K562 (cell line): ENCODE measurements at regions not wholly inside any gene's neighbourhood (a gene's known extent, or its start where the extent isn't known, plus 50 kb on each side); places are given as distances from the start of the nearest gene placed in this dataset.

Experiments used
- ATAC-seq: fragments of 200-7000 bp; cut with Tn5 transposase; 3 replicates; pipeline ENCODE4 v1.9.1; 2020; ENCODE audit warnings: moderate library complexity
- BruUV-seq: library from RNA; stranded (reverse); fragments of 400-500 nt; replicated peaks from 2 replicates; lab custom pipeline; 2021; lab: Mats Ljungman, UMichigan
- CTCF ChIA-PET: fragments of 300-600 bp; formaldehyde crosslinking; extraction: SDS; loops from one replicate; lab custom pipeline; 2021; ENCODE audit warnings: low intra/inter-chr PET ratio; lab: Yijun Ruan, JAX
- POLR2A ChIA-PET: fragments of 300-600, 350-650 bp; sonication (Branson Sonifier 250); formaldehyde crosslinking; extraction: SDS; loops from one replicate; lab custom pipeline; 2021; ENCODE audit warnings: antibody characterized with exemption, inconsistent platforms; lab: Yijun Ruan, JAX
- DNase-seq, 4 experiments: peaks; one replicate each; pipeline versions ENCODE4 v3.0.0 to v3.0.0-alpha.2; 2011 to 2018; ENCODE audit warnings: low spot score in 3 of 4, mixed read lengths in 3 of 4; ENCODE audit errors: extremely low read depth in 1 of 4
- FAIRE-seq: peaks from 2 replicates; lab custom pipeline; 2011; peaks lifted over from hg19 to GRCh38; lab: Jason Lieb, UNC
- H2AFZ ChIP-seq: 2 replicates; pipeline ENCODE4 v1.6.0; 2011; ENCODE audit warnings: low read depth, low read length, control low read depth, inconsistent platforms
- H3K27ac ChIP-seq: fragments of 200-600 bp; 3 replicates; pipeline ENCODE4 v1.8.0; 2011; ENCODE audit warnings: low read depth, mild to moderate bottlenecking, control low read depth, inconsistent platforms, low read length, moderate library complexity, mixed read lengths; ENCODE audit errors: extremely low read depth
- H3K27me3 ChIP-seq, 2 experiments: fragments of 300-600 bp in 1 of 2; 2 replicates in 1 of 2; 3 replicates in 1 of 2; pipeline versions ENCODE4 v1.6.0 to v1.8.0; 2011; ENCODE audit warnings: inconsistent platforms in 2 of 2, low read length in 2 of 2, mild to moderate bottlenecking in 1 of 2, mixed read lengths in 1 of 2, moderate library complexity in 1 of 2; ENCODE audit not compliant: control insufficient read depth in 2 of 2, insufficient read depth in 2 of 2
- H3K36me3 ChIP-seq: fragments of 300-600 bp; 3 replicates; pipeline ENCODE4 v1.8.0; 2011; ENCODE audit warnings: mild to moderate bottlenecking, low read length, inconsistent platforms; ENCODE audit not compliant: control insufficient read depth, insufficient read depth
- H3K4me1 ChIP-seq, 2 experiments: fragments of 200-600 bp in 1 of 2; replicated peaks in 1 of 2; 2 replicates in 1 of 2; 3 replicates in 1 of 2; pipeline versions ENCODE4 v1.5.1 to v1.8.0; 2011; ENCODE audit warnings: inconsistent platforms in 2 of 2, low read length in 2 of 2, mild to moderate bottlenecking in 1 of 2, mixed read lengths in 1 of 2, moderate library complexity in 1 of 2; ENCODE audit not compliant: control insufficient read depth in 2 of 2, insufficient read depth in 2 of 2
- H3K4me2 ChIP-seq: 2 replicates; pipeline ENCODE4 v1.6.1; 2011; ENCODE audit warnings: low read length, control low read depth, inconsistent platforms, mixed read lengths; ENCODE audit not compliant: insufficient read depth
- H3K4me3 ChIP-seq: fragments of 200-600 bp; sonication (generic), shearing (Covaris generic); 2 replicates; pipeline ENCODE4 v1.5.1; 2016; ENCODE audit warnings: control low read depth, inconsistent platforms
- H3K79me2 ChIP-seq: fragments of 200-600 bp; 3 replicates; pipeline ENCODE4 v1.8.0; 2011; ENCODE audit warnings: low read length, inconsistent platforms; ENCODE audit not compliant: control insufficient read depth, insufficient read depth
- H3K9ac ChIP-seq, 2 experiments: 2 replicates each; pipeline versions ENCODE4 v1.6.0 to v1.6.1; 2011; ENCODE audit warnings: low read depth in 2 of 2, low read length in 2 of 2, control low read depth in 1 of 2, inconsistent platforms in 1 of 2, mild to moderate bottlenecking in 1 of 2, mixed read lengths in 1 of 2; ENCODE audit not compliant: insufficient read depth in 1 of 2
- H3K9me1 ChIP-seq: one replicate; pipeline ENCODE4 v1.6.0; 2011; ENCODE audit warnings: inconsistent platforms, mild to moderate bottlenecking, low read length, moderate library complexity; ENCODE audit not compliant: control insufficient read depth, insufficient read depth
- H3K9me3 ChIP-seq: replicated peaks from 2 replicates; pipeline ENCODE4 v1.5.1; 2011; ENCODE audit warnings: low read depth, low read length, inconsistent platforms; ENCODE audit not compliant: control insufficient read depth, insufficient read depth
- H4K20me1 ChIP-seq: replicated peaks from 2 replicates; pipeline ENCODE4 v1.6.1; 2011; ENCODE audit warnings: low read length, inconsistent platforms, mixed read lengths; ENCODE audit not compliant: control insufficient read depth, insufficient read depth
- ZNF507 ChIP-seq: conservative IDR thresholded peaks from 2 replicates; pipeline ENCODE4 v1.6.1; 2017; ENCODE audit warnings: missing genetic modification characterization, missing compliant biosample characterization
- ZNF583 ChIP-seq: fragments of 250-450 bp; sonication (Bioruptor Pico); IDR thresholded peaks from 2 replicates; pipeline ENCODE4 v1.4.0; 2020
- WGBS: fragments of 100-300 bp; shearing (Covaris generic); methylation state at CpG from one replicate; pipeline ENCODE4 v1.1.6; 2016; ENCODE audit warnings: low coverage, mixed read lengths; ENCODE audit not compliant: insufficient coverage; ENCODE audit errors: missing lambda C conversion rate; 5-methylcytosine and 5-hydroxymethylcytosine counted together
- in situ Hi-C: fragments of 300-500 bp; cut with MboI; formaldehyde crosslinking; loops from 4 replicates; pipeline ENCODE4 v1.15.0; 2018; ENCODE audit warnings: inconsistent platforms, mixed read lengths
- intact Hi-C: fragments of 100-400 bp; cut with micrococcal nuclease; formaldehyde crosslinking; loops from 2 replicates; pipeline ENCODE4 v1.14.2; 2022
- TF ChIP-seq, protein P1 (sequence below): fragments of 450-650 bp; conservative IDR thresholded peaks from 2 replicates; pipeline ENCODE4 v1.6.1; 2016; ENCODE audit warnings: missing genetic modification characterization, low read depth, mild to moderate bottlenecking, control low read depth, missing compliant biosample characterization
- TF ChIP-seq, protein P2 (sequence below): fragments of 450-650 bp; IDR thresholded peaks from 2 replicates; pipeline ENCODE4 v1.6.1; 2016; ENCODE audit warnings: mild to moderate bottlenecking, moderate library complexity
- TF ChIP-seq, protein P3 (sequence below), 3 experiments: IDR thresholded peaks in 2 of 3; conservative IDR thresholded peaks in 1 of 3; 2 replicates each; pipeline ENCODE4 v1.5.1; 2011 to 2012; ENCODE audit warnings: low read length in 3 of 3, mild to moderate bottlenecking in 3 of 3, control low read depth in 2 of 3, improper control_type of control experiment in 1 of 3, inconsistent platforms in 1 of 3, low read depth in 1 of 3, mixed read lengths in 1 of 3, moderate library complexity in 1 of 3; ENCODE audit not compliant: insufficient read depth in 2 of 3

DNA sequence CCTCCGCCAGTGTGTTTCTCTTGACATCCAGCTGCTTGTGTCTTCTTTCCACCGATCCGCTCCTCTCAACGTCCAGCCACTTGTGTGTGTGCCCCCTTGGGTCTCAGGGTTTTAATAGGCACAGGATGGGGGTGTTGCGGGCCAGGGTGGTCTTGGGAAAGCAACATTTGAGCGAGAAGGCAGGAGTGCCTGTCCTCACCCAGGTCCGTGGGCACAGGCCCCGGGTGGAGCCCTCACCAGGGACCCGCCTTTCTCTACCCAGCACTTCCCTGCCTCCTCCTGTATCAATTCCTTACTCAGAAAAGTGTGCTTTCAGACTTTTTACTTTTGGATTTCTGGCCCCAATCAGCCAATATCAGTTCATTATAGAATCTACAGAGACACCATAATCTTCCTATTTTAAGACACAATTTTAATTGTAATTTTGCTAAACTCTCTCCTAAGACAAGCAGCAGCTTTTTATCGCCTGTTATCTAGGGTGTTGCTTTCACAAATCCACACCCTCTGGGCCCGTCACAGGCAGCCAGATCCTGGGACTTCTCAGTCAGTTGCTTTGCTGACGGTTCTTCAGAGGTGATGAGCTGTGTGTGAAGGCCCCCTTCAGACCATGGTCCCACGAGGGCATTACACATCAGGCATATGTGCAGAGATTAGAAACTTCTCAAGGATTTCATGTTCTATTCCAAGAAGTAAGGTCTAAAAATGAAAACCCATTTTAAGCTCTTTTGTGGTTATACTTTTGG, 96.0 kb upstream of the FHL2 start:
- peaks cover 4 to 5% of the 10 kb centered on the region in 2 experiments; a peak in 4 of 5 replicates for H3K4me1 ChIP-seq
- H3K4me2 ChIP-seq, result no peak overlapping the region
- no peaks in the 10 kb centered on the region for H3K9me1 ChIP-seq
- in situ Hi-C loops (no loop called here), intact Hi-C loops (no loop called here)
- H3K9me3 ChIP-seq, result no peaks in the 10 kb centered on the region
- H3K36me3 ChIP-seq, result no peaks in the 10 kb centered on the region
- no peaks in the 10 kb centered on the region for H3K79me2 ChIP-seq
- ChIA-PET POLR2A (interaction anchor here (0.9 kb wide), 1 partner anchor 18 kb away, joined by 3 read pairs; no protein-coding TSS in a partner anchor), CTCF (no interaction called here)
- no peaks in the 10 kb centered on the region for H4K20me1 ChIP-seq
- no TSS peak for BruUV-seq
- FAIRE-seq, result no peak
- peak in 1 of 4 experiments; percentile 28 for DNase-seq
- 33% methylated on average over 13 of the region's 13 CpGs for WGBS
- H3K4me3 ChIP-seq, result no peak overlapping the region
- 0 out of 5 replicates have a peak, but pooled peaks cover 0 to 2% of the 10 kb centered on the region in 2 experiments for H3K27me3 ChIP-seq
- 0 out of 4 replicates have a peak overlapping the region, but pooled peaks of 1 of the 2 experiments have one; percentile 27 for H3K9ac ChIP-seq
- ATAC-seq, result peak; percentile 87
- H2AFZ ChIP-seq, result 0 out of 2 replicates have a peak overlapping the region, but pooled peaks have one; percentile 12
- H3K27ac ChIP-seq, result no peak overlapping the region
- TF ChIP-seq ZNF507 (tag) (no peak), ZNF583 (no peak)
- TF ChIP-seq, protein P1, sequence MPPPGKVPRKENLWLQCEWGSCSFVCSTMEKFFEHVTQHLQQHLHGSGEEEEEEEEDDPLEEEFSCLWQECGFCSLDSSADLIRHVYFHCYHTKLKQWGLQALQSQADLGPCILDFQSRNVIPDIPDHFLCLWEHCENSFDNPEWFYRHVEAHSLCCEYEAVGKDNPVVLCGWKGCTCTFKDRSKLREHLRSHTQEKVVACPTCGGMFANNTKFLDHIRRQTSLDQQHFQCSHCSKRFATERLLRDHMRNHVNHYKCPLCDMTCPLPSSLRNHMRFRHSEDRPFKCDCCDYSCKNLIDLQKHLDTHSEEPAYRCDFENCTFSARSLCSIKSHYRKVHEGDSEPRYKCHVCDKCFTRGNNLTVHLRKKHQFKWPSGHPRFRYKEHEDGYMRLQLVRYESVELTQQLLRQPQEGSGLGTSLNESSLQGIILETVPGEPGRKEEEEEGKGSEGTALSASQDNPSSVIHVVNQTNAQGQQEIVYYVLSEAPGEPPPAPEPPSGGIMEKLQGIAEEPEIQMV (tag), result peak; percentile 80
- TF ChIP-seq, protein P2, sequence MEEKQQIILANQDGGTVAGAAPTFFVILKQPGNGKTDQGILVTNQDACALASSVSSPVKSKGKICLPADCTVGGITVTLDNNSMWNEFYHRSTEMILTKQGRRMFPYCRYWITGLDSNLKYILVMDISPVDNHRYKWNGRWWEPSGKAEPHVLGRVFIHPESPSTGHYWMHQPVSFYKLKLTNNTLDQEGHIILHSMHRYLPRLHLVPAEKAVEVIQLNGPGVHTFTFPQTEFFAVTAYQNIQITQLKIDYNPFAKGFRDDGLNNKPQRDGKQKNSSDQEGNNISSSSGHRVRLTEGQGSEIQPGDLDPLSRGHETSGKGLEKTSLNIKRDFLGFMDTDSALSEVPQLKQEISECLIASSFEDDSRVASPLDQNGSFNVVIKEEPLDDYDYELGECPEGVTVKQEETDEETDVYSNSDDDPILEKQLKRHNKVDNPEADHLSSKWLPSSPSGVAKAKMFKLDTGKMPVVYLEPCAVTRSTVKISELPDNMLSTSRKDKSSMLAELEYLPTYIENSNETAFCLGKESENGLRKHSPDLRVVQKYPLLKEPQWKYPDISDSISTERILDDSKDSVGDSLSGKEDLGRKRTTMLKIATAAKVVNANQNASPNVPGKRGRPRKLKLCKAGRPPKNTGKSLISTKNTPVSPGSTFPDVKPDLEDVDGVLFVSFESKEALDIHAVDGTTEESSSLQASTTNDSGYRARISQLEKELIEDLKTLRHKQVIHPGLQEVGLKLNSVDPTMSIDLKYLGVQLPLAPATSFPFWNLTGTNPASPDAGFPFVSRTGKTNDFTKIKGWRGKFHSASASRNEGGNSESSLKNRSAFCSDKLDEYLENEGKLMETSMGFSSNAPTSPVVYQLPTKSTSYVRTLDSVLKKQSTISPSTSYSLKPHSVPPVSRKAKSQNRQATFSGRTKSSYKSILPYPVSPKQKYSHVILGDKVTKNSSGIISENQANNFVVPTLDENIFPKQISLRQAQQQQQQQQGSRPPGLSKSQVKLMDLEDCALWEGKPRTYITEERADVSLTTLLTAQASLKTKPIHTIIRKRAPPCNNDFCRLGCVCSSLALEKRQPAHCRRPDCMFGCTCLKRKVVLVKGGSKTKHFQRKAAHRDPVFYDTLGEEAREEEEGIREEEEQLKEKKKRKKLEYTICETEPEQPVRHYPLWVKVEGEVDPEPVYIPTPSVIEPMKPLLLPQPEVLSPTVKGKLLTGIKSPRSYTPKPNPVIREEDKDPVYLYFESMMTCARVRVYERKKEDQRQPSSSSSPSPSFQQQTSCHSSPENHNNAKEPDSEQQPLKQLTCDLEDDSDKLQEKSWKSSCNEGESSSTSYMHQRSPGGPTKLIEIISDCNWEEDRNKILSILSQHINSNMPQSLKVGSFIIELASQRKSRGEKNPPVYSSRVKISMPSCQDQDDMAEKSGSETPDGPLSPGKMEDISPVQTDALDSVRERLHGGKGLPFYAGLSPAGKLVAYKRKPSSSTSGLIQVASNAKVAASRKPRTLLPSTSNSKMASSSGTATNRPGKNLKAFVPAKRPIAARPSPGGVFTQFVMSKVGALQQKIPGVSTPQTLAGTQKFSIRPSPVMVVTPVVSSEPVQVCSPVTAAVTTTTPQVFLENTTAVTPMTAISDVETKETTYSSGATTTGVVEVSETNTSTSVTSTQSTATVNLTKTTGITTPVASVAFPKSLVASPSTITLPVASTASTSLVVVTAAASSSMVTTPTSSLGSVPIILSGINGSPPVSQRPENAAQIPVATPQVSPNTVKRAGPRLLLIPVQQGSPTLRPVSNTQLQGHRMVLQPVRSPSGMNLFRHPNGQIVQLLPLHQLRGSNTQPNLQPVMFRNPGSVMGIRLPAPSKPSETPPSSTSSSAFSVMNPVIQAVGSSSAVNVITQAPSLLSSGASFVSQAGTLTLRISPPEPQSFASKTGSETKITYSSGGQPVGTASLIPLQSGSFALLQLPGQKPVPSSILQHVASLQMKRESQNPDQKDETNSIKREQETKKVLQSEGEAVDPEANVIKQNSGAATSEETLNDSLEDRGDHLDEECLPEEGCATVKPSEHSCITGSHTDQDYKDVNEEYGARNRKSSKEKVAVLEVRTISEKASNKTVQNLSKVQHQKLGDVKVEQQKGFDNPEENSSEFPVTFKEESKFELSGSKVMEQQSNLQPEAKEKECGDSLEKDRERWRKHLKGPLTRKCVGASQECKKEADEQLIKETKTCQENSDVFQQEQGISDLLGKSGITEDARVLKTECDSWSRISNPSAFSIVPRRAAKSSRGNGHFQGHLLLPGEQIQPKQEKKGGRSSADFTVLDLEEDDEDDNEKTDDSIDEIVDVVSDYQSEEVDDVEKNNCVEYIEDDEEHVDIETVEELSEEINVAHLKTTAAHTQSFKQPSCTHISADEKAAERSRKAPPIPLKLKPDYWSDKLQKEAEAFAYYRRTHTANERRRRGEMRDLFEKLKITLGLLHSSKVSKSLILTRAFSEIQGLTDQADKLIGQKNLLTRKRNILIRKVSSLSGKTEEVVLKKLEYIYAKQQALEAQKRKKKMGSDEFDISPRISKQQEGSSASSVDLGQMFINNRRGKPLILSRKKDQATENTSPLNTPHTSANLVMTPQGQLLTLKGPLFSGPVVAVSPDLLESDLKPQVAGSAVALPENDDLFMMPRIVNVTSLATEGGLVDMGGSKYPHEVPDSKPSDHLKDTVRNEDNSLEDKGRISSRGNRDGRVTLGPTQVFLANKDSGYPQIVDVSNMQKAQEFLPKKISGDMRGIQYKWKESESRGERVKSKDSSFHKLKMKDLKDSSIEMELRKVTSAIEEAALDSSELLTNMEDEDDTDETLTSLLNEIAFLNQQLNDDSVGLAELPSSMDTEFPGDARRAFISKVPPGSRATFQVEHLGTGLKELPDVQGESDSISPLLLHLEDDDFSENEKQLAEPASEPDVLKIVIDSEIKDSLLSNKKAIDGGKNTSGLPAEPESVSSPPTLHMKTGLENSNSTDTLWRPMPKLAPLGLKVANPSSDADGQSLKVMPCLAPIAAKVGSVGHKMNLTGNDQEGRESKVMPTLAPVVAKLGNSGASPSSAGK, result 0 out of 2 replicates have a peak, but pooled peaks have one; percentile 22
- TF ChIP-seq, protein P3, sequence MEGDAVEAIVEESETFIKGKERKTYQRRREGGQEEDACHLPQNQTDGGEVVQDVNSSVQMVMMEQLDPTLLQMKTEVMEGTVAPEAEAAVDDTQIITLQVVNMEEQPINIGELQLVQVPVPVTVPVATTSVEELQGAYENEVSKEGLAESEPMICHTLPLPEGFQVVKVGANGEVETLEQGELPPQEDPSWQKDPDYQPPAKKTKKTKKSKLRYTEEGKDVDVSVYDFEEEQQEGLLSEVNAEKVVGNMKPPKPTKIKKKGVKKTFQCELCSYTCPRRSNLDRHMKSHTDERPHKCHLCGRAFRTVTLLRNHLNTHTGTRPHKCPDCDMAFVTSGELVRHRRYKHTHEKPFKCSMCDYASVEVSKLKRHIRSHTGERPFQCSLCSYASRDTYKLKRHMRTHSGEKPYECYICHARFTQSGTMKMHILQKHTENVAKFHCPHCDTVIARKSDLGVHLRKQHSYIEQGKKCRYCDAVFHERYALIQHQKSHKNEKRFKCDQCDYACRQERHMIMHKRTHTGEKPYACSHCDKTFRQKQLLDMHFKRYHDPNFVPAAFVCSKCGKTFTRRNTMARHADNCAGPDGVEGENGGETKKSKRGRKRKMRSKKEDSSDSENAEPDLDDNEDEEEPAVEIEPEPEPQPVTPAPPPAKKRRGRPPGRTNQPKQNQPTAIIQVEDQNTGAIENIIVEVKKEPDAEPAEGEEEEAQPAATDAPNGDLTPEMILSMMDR (IDR thresholded peaks at IDR 0.05 in 2 of 3, conservative IDR thresholded peaks at IDR 0.05 in 1 of 3; ENCODE audit: insufficient read depth in 2 of 3, low read depth in 1 of 3, low read length in 3 of 3), result peak in 1 of 3 experiments; percentile 28; a peak in 2 of 6 replicates
